HG03280 (cell line): ENCODE measurements at regions not wholly inside any gene's neighbourhood (a gene's known extent, or its start where the extent isn't known, plus 50 kb on each side); places are given as distances from the start of the nearest gene placed in this dataset.
A peak's percentile ranks its signal among the peaks of the same experiment; 100 is the strongest.

Source experiments
- ATAC-seq: cut with Tn5 transposase; IDR thresholded peaks from one replicate; pipeline ENCODE4 v1.9.1; 2021; ENCODE audit warnings: mild to moderate bottlenecking, moderate library complexity; ENCODE audit not compliant: unreplicated experiment

- no peak for ATAC-seq
These were observed 79.0 kb downstream of the LBH start for GRCh38 chr2:30310371-30310770.

- ATAC-seq = peak; percentile 77
These were observed 79.6 kb downstream of the LBH start for GRCh38 chr2:30310955-30311354.

GRCh38 chr2:30311711-30312110 lies 80.4 kb downstream of the LBH start:
- ATAC-seq = no peak

- no peak for ATAC-seq
These were observed 81.6 kb downstream of the LBH start for GRCh38 chr2:30312916-30313315.

GRCh38 chr2:30314981-30315380 lies 83.6 kb downstream of the LBH start:
- no peak for ATAC-seq

- ATAC-seq = no peak
These were observed 84.2 kb downstream of the LBH start for GRCh38 chr2:30315391-30316063.

GRCh38 chr2:30316408-30316807 lies 85.1 kb downstream of the LBH start:
- no peak for ATAC-seq

- ATAC-seq = no peak
These were observed 87.9 kb downstream of the LBH start for GRCh38 chr2:30318987-30319782.

- no peak for ATAC-seq
These were observed 90.1 kb downstream of the LBH start for GRCh38 chr2:30321466-30321865.

- ATAC-seq = no peak
These were observed 92.2 kb downstream of the LBH start for GRCh38 chr2:30323499-30323898.

- no peak for ATAC-seq
These were observed 93.0 kb downstream of the LBH start for GRCh38 chr2:30324245-30324908.

GRCh38 chr2:30325600-30326328 lies 94.4 kb downstream of the LBH start:
- no peak for ATAC-seq

- no peak for ATAC-seq
These were observed 95.2 kb downstream of the LBH start for GRCh38 chr2:30326497-30326896.

- ATAC-seq = no peak
These were observed 99.7 kb downstream of the LBH start for GRCh38 chr2:30331038-30331437.

GRCh38 chr2:30331869-30332268 lies 100.5 kb downstream of the LBH start:
- no peak for ATAC-seq

GRCh38 chr2:30332791-30333453 lies 101.6 kb downstream of the LBH start:
- ATAC-seq = no peak

- no peak for ATAC-seq
These were observed 103.5 kb downstream of the LBH start for GRCh38 chr2:30334762-30335363.

- no peak for ATAC-seq
These were observed 104.8 kb downstream of the LBH start for GRCh38 chr2:30336084-30336483.

- peak; percentile 94 for ATAC-seq
These were observed 105.9 kb downstream of the LBH start for GRCh38 chr2:30336978-30337841.
